ENCODE measurements at regions not wholly inside any gene's neighbourhood (a gene's known extent, or its start where the extent isn't known, plus 50 kb on each side); places are given as distances from the start of the nearest gene placed in this dataset.

GRCh38 chr2:56743807-56744206, 560.0 kb downstream of the CCDC85A start:
- intact Hi-C loops (cut with DNase I) = no loop called here
- DNase-seq = no peak
- H3K36me3 ChIP-seq = no peaks in the 10 kb centered on the region
- H3K27ac ChIP-seq = no peak overlapping the region
- TF ChIP-seq POLR2A (IDR thresholded peaks at IDR 0.05) (no peak), EP300 (IDR thresholded peaks at IDR 0.05) (no peak), CTCF (IDR thresholded peaks at IDR 0.05) (no peak)
- WGBS, 3 donors = 90 to 94% (median 92%) methylated on average over 3 of the region's 3 CpGs
- H3K9me3 ChIP-seq = no peaks in the 10 kb centered on the region
- H3K4me1 ChIP-seq (ENCODE audit: insufficient read depth) = no peaks in the 10 kb centered on the region
- H3K27me3 ChIP-seq = no peaks in the 10 kb centered on the region
- no peak overlapping the region for H3K4me3 ChIP-seq

- Histone ChIP-seq H3K4me3 (no peak overlapping the region), H3K27me3 (no peaks in the 10 kb centered on the region), H3K4me1 (ENCODE audit: insufficient read depth) (no peaks in the 10 kb centered on the region), H3K27ac (no peak overlapping the region), H3K36me3 (no peaks in the 10 kb centered on the region), H3K9me3 (no peaks in the 10 kb centered on the region)
- intact Hi-C loops (cut with DNase I) = no loop called here
- 30 to 36% (median 35%) methylated on average over 2 of the region's 2 CpGs for WGBS, 3 donors
- DNase-seq = no peak
- no peak for TF ChIP-seq EP300 (IDR thresholded peaks at IDR 0.05)
Measured at GRCh38 chr2:56749152-56749752, 565.5 kb downstream of the CCDC85A start.

GRCh38 chr2:56753182-56753581, 569.4 kb downstream of the CCDC85A start:
- intact Hi-C loops (cut with DNase I) = loop anchor here in 1 of 4 donors (10.0 kb wide), 1 partner anchor 568 kb away; the partner anchor contains the start of gene CCDC85A
- no peak for DNase-seq
- Histone ChIP-seq H3K4me1 (ENCODE audit: insufficient read depth) (no peaks in the 10 kb centered on the region), H3K36me3 (no peaks in the 10 kb centered on the region), H3K27me3 (no peaks in the 10 kb centered on the region), H3K27ac (no peak overlapping the region), H3K9me3 (no peaks in the 10 kb centered on the region), H3K4me3 (no peak overlapping the region)
- WGBS, 3 donors = 90 to 93% (median 92%) methylated on average over 1 of the region's 1 CpG
- TF ChIP-seq CTCF (IDR thresholded peaks at IDR 0.05) (no peak), POLR2A (IDR thresholded peaks at IDR 0.05) (no peak), EP300 (IDR thresholded peaks at IDR 0.05) (no peak)

- intact Hi-C loops (cut with DNase I) = loop anchor here in 1 of 4 donors (10.0 kb wide), 1 partner anchor 569 kb away; the partner anchor contains the start of gene CCDC85A
- no peaks in the 10 kb centered on the region for H3K27me3 ChIP-seq
- 22 to 53% (median 29%) methylated on average over 10 of the region's 10 CpGs for WGBS, 3 donors
Measured at GRCh38 chr2:56754066-56754615, 570.4 kb downstream of the CCDC85A start.

GRCh38 chr2:56754627-56755026, 570.8 kb downstream of the CCDC85A start:
- intact Hi-C loops (cut with DNase I) = loop anchor here in 1 of 4 donors (10.0 kb wide), 1 partner anchor 570 kb away; the partner anchor contains the start of gene CCDC85A
- WGBS, 3 donors = 64 to 81% (median 69%) methylated on average over 1 of the region's 1 CpG

More at GRCh38 chr2:56754066-56754615, 570.4 kb downstream of the CCDC85A start:
- H3K4me1 ChIP-seq (ENCODE audit: insufficient read depth) = no peaks in the 10 kb centered on the region
- no peak overlapping the region for H3K27ac ChIP-seq
- TF ChIP-seq POLR2A (IDR thresholded peaks at IDR 0.05) (no peak), EP300 (IDR thresholded peaks at IDR 0.05) (no peak)
- no peak overlapping the region for H3K4me3 ChIP-seq
- DNase-seq = no peak
- no peaks in the 10 kb centered on the region for H3K36me3 ChIP-seq
- no peaks in the 10 kb centered on the region for H3K9me3 ChIP-seq

More at GRCh38 chr2:56754627-56755026, 570.8 kb downstream of the CCDC85A start:
- Histone ChIP-seq H3K9me3 (no peaks in the 10 kb centered on the region), H3K27ac (no peak overlapping the region), H3K36me3 (no peaks in the 10 kb centered on the region), H3K4me1 (ENCODE audit: insufficient read depth) (no peaks in the 10 kb centered on the region), H3K4me3 (no peak overlapping the region), H3K27me3 (no peaks in the 10 kb centered on the region)
- DNase-seq = no peak
- TF ChIP-seq CTCF (IDR thresholded peaks at IDR 0.05) (no peak), EP300 (IDR thresholded peaks at IDR 0.05) (no peak), POLR2A (IDR thresholded peaks at IDR 0.05) (no peak)

Data from ovary (tissue), 7 donors.